SU-DHL-6 (cell line): ENCODE measurements at regions not wholly inside any gene's neighbourhood (a gene's known extent, or its start where the extent isn't known, plus 50 kb on each side); places are given as distances from the start of the nearest gene placed in this dataset.

Experiments
- H2AFZ ChIP-seq: fragments of 200-600 bp; sonication (generic); 2 replicates; pipeline ENCODE4 v1.6.1; 2014; ENCODE audit warnings: low read depth, mild to moderate bottlenecking, moderate library complexity, mixed read lengths, antibody characterized with exemption, low read length; ENCODE audit not compliant: severe bottlenecking
- H3F3A ChIP-seq: fragments of 200-600 bp; shearing (Covaris generic); 2 replicates; pipeline ENCODE4 v1.6.0; 2016; ENCODE audit warnings: antibody characterized with exemption, mild to moderate bottlenecking; ENCODE audit not compliant: insufficient read depth
- H3K27ac ChIP-seq: fragments of 200-600 bp; sonication (generic); 2 replicates; pipeline ENCODE4 v1.5.1; 2016; ENCODE audit warnings: low read depth, mild to moderate bottlenecking, low read length, moderate library complexity, mixed read lengths
- H3K27me3 ChIP-seq: fragments of 200-600 bp; sonication (generic), shearing (Covaris generic); 2 replicates; pipeline ENCODE4 v1.6.0; 2014; ENCODE audit warnings: mild to moderate bottlenecking, low read length
- H3K36me3 ChIP-seq: fragments of 200-600 bp; sonication (generic); 2 replicates; pipeline ENCODE4 v1.6.1; 2014; ENCODE audit warnings: mild to moderate bottlenecking, low read length, mixed read lengths
- H3K4me2 ChIP-seq: fragments of 300-600, 200-600 bp; shearing (Covaris generic), sonication (generic); 2 replicates; pipeline ENCODE4 v1.6.0; 2014; ENCODE audit warnings: low read length, low read depth, mild to moderate bottlenecking; ENCODE audit not compliant: poor library complexity, severe bottlenecking
- H3K4me3 ChIP-seq: fragments of 200-600 bp; sonication (generic); 2 replicates; pipeline ENCODE4 v1.5.1; 2014; ENCODE audit warnings: antibody characterized with exemption, low read length, mild to moderate bottlenecking, mixed read lengths; ENCODE audit not compliant: insufficient read depth, poor library complexity, severe bottlenecking
- H3K79me2 ChIP-seq: fragments of 200-600 bp; sonication (generic); 2 replicates; pipeline ENCODE4 v1.6.1; 2014; ENCODE audit warnings: mild to moderate bottlenecking, low read length, moderate library complexity; ENCODE audit not compliant: insufficient read depth
- H3K9ac ChIP-seq: fragments of 200-600 bp; sonication (generic); 2 replicates; pipeline ENCODE4 v1.7.0; 2014; ENCODE audit warnings: mild to moderate bottlenecking, low read length
- H3K9me2 ChIP-seq: fragments of 200-600 bp; sonication (generic); replicated peaks from 2 replicates; pipeline ENCODE4 v1.6.1; 2014; ENCODE audit warnings: low read length; ENCODE audit not compliant: insufficient read depth
- H3K9me3 ChIP-seq: fragments of 200-600 bp; sonication (generic); 2 replicates; pipeline ENCODE4 v1.6.1; 2014; ENCODE audit warnings: low read length, mixed read lengths; ENCODE audit not compliant: insufficient read depth
- H4K20me1 ChIP-seq: fragments of 200-600 bp; sonication (generic); 2 replicates; pipeline ENCODE4 v1.6.1; 2014; ENCODE audit warnings: low read depth, mild to moderate bottlenecking, antibody characterized with exemption, low read length, moderate library complexity, mixed read lengths
- EZH2phosphoT487 ChIP-seq: fragments of 200-600 bp; sonication (generic), shearing (Covaris generic); conservative IDR thresholded peaks from 2 replicates; pipeline ENCODE4 v1.6.1; 2018; ENCODE audit warnings: mild to moderate bottlenecking, antibody characterized with exemption, low read length, moderate library complexity, mixed read lengths
- TF ChIP-seq, protein P1 (sequence below): fragments of 200-600 bp; sonication (generic); IDR thresholded peaks from one replicate; pipeline ENCODE4 v1.5.1; 2017; ENCODE audit warnings: antibody characterized with exemption, mild to moderate bottlenecking, low read length, moderate library complexity; ENCODE audit not compliant: insufficient read depth, poor library complexity, severe bottlenecking

DNA sequence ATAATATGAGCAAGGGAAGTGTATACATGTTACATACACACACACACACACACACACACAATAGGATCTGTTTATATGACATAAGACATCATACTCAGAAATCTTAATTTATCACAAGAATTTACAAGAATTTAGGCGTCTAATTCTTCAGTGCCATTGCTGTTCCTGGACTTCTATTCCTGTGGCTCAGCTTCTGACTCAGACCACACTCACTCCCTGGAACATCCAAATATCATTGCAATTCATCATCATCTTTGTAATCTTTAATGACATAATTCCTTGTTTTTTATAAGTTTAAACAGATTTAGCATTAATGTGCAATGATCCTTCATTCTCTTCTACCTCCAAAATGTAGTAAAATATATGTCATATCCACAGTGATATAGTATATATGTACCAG is 544.2 kb downstream of the FOXG1 start:
- H3K4me2 ChIP-seq, result no peak overlapping the region
- no peaks in the 10 kb centered on the region for H3F3A ChIP-seq
- no peak overlapping the region for H2AFZ ChIP-seq
- H3K36me3 ChIP-seq, result no peaks in the 10 kb centered on the region
- H3K9me3 ChIP-seq, result no peaks in the 10 kb centered on the region
- no peaks in the 10 kb centered on the region for H3K27me3 ChIP-seq
- H3K79me2 ChIP-seq, result no peaks in the 10 kb centered on the region
- no peaks in the 10 kb centered on the region for H3K9me2 ChIP-seq
- H3K27ac ChIP-seq, result no peak overlapping the region
- no peak overlapping the region for H3K9ac ChIP-seq
- H4K20me1 ChIP-seq, result no peaks in the 10 kb centered on the region
- H3K4me3 ChIP-seq, result no peak overlapping the region
- TF ChIP-seq, protein P1, sequence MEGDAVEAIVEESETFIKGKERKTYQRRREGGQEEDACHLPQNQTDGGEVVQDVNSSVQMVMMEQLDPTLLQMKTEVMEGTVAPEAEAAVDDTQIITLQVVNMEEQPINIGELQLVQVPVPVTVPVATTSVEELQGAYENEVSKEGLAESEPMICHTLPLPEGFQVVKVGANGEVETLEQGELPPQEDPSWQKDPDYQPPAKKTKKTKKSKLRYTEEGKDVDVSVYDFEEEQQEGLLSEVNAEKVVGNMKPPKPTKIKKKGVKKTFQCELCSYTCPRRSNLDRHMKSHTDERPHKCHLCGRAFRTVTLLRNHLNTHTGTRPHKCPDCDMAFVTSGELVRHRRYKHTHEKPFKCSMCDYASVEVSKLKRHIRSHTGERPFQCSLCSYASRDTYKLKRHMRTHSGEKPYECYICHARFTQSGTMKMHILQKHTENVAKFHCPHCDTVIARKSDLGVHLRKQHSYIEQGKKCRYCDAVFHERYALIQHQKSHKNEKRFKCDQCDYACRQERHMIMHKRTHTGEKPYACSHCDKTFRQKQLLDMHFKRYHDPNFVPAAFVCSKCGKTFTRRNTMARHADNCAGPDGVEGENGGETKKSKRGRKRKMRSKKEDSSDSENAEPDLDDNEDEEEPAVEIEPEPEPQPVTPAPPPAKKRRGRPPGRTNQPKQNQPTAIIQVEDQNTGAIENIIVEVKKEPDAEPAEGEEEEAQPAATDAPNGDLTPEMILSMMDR, result no peak
- no peak for TF ChIP-seq EZH2phosphoT487

DNA sequence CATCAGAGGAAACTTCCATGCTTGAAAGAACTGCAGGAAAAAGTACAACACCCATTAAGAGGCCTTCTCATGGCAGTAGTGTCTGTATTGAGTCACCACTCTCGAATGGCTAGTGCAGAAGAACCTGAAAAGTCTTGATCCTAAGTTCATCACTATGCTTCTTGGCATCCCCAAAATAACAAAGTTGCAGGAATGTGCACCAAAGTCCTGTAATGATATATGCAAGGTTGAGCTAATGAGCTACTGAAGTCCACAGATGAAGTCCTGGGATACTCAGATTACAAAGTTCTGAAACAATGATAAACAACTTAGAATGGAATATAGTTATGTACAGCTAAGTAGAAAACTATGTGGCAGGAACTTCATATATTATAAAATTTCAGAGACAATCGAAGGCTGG is 545.4 kb downstream of the FOXG1 start:
- H3K79me2 ChIP-seq, result no peaks in the 10 kb centered on the region
- H3K4me2 ChIP-seq, result no peak overlapping the region
- H3K9ac ChIP-seq, result no peak overlapping the region
- H3K27ac ChIP-seq, result no peak overlapping the region
- no peaks in the 10 kb centered on the region for H3K27me3 ChIP-seq
- no peaks in the 10 kb centered on the region for H4K20me1 ChIP-seq
- H3K9me3 ChIP-seq, result no peaks in the 10 kb centered on the region
- H3F3A ChIP-seq, result no peaks in the 10 kb centered on the region
- no peak overlapping the region for H2AFZ ChIP-seq
- no peaks in the 10 kb centered on the region for H3K36me3 ChIP-seq
- TF ChIP-seq, protein P1, result no peak
- TF ChIP-seq EZH2phosphoT487, result no peak
- H3K4me3 ChIP-seq, result no peak overlapping the region
- no peaks in the 10 kb centered on the region for H3K9me2 ChIP-seq

DNA sequence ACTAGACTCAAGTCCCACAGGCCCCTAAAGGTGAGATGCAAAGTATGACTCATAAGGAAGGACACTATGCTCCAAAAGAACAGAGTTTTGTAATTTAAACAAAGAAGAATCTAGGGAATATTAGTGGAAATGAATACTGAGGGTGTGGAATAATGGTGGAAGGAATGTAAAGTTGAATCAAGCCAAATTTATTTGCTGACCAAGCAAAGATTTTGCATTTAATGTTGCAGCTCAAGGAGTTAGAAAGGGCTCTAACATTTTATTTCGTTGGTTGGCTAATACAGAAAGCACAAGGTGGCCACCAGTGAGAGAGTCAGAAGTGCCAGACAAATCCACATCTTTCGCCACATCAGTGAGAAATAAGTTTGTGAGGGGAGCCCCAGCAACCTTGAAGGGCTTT is 550.3 kb downstream of the FOXG1 start:
- no peaks in the 10 kb centered on the region for H3K27me3 ChIP-seq
- TF ChIP-seq, protein P1, result no peak
- TF ChIP-seq EZH2phosphoT487, result no peak
- H3K9ac ChIP-seq, result no peak overlapping the region
- no peak overlapping the region for H3K4me2 ChIP-seq
- no peaks in the 10 kb centered on the region for H3F3A ChIP-seq
- no peaks in the 10 kb centered on the region for H4K20me1 ChIP-seq
- H3K4me3 ChIP-seq, result no peak overlapping the region
- no peak overlapping the region for H3K27ac ChIP-seq
- H2AFZ ChIP-seq, result no peak overlapping the region
- no peaks in the 10 kb centered on the region for H3K36me3 ChIP-seq
- H3K9me2 ChIP-seq, result no peaks in the 10 kb centered on the region
- H3K9me3 ChIP-seq, result no peaks in the 10 kb centered on the region
- H3K79me2 ChIP-seq, result no peaks in the 10 kb centered on the region
